ENCODE measurements at regions not wholly inside any gene's neighbourhood (a gene's known extent, or its start where the extent isn't known, plus 50 kb on each side); places are given as distances from the start of the nearest gene placed in this dataset.

GRCh38 chr15:57780471-57780870 is 74.0 kb downstream of the POLR2M start:
- TF ChIP-seq, protein P1, sequence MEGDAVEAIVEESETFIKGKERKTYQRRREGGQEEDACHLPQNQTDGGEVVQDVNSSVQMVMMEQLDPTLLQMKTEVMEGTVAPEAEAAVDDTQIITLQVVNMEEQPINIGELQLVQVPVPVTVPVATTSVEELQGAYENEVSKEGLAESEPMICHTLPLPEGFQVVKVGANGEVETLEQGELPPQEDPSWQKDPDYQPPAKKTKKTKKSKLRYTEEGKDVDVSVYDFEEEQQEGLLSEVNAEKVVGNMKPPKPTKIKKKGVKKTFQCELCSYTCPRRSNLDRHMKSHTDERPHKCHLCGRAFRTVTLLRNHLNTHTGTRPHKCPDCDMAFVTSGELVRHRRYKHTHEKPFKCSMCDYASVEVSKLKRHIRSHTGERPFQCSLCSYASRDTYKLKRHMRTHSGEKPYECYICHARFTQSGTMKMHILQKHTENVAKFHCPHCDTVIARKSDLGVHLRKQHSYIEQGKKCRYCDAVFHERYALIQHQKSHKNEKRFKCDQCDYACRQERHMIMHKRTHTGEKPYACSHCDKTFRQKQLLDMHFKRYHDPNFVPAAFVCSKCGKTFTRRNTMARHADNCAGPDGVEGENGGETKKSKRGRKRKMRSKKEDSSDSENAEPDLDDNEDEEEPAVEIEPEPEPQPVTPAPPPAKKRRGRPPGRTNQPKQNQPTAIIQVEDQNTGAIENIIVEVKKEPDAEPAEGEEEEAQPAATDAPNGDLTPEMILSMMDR (IDR thresholded peaks at IDR 0.05; ENCODE audit: low read depth, low read length): no peak
- no peak for TF ChIP-seq EZH2phosphoT487 (IDR thresholded peaks at IDR 0.05; ENCODE audit: low read depth)
